SKM-1 (cell line): ENCODE measurements at regions not wholly inside any gene's neighbourhood (a gene's known extent, or its start where the extent isn't known, plus 50 kb on each side); places are given as distances from the start of the nearest gene placed in this dataset.
A peak's percentile ranks its signal among the peaks of the same experiment; 100 is the strongest.
"Not testable (repeated sequence)": the region's sequence is repeated elsewhere in the genome, so short reads cannot be mapped to it uniquely, and the experiment has no call there.

ENCODE experiments used
- DNase-seq: peaks from one replicate; lab custom pipeline; 2025; ENCODE audit not compliant: unreplicated experiment; lab: John Stamatoyannopoulos, UW

- DNase-seq: no peak
Measured at GRCh38 chr11:57047610-57048009, 58.9 kb downstream of the OR5AK2 start.

GRCh38 chr11:57049749-57050148 lies 61.0 kb downstream of the OR5AK2 start:
- no peak for DNase-seq

GRCh38 chr11:57054817-57055216 lies 66.1 kb downstream of the OR5AK2 start:
- DNase-seq: no peak

DNA sequence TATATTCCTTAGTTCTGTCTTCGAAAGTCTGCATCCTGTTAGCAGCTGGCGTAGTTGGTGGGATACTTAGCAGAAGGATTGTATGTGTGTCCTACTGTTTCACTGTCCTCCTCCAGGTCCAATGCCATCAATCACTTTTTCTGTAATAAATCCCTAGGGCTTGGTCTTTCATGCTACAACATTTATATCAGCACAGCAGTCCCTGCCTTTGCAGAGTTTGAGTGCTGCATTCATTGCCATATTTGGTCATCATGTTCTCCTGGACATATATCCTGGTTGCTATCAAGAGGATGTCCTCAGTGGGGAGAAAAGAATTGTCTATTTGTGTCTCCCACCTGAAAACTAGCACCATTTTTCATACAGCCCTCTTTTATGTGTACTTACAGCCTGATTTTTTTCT lies 67.0 kb downstream of the OR5AK2 start:
- DNase-seq: no peak

DNA sequence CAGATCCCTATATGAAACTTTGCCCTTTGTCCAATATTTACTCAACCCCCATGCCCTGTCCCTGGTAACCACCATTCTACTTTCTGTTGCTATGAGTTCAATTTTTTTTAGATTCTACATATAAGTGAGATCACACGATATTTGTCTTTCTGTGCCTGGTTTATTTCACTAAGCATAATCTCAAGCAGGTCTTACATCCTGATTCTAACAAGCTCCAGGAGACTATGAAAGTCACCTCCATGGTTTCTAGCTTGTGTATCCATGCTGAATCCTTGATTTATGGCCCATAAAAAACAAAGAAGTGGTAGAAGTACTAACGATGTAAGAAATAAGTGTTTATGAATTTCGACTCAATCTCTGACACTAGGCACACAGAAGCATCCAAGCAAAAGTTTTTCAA lies 68.0 kb downstream of the OR5AK2 start:
- DNase-seq: no peak

GRCh38 chr11:57057561-57057960 lies 68.8 kb downstream of the OR5AK2 start:
- DNase-seq: no peak

GRCh38 chr11:57062957-57063356 lies 74.2 kb downstream of the OR5AK2 start:
- DNase-seq: not testable (repeated sequence)

DNA sequence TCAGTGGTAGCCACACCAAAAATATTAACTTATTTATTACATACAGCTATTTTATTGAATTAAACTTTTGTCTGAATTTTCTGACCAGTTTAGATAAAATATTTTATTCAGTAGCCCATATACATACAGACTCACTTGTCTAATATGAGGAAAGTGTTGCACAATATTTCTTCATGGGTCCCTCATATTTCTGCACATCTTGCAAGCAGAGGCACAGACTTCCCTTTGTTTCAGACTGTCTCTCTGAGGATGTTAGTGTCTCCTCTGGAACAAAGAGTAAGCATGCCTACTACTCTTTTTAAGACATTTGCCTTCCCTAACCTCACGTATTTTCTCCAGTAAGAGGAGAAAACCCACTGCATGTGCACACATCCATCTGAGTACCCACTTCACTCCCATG lies 81.2 kb downstream of the OR5AK2 start:
- DNase-seq: no peak

DNA sequence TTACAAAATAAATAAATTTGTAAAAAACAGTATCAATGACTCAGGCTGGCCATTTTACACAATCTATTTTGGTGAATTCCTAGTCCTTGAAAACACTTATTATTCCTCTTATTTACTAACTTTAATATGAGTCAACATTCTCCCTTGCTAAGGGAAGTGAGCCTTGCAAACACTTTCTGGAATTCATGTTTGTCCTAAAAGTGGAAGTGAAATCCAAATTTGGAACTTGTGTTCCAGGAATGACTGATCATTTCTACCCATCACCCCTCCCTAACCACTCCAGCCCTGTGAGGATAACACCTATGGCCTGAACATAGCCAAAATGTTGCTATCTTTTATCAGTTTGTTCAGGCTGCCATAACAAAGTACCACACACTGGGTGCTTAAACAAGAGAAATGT lies 83.1 kb downstream of the OR5AK2 start:
- no peak for DNase-seq

GRCh38 chr11:57072640-57073039 lies 83.9 kb downstream of the OR5AK2 start:
- DNase-seq: no peak

GRCh38 chr11:57073128-57073527 lies 84.4 kb downstream of the OR5AK2 start:
- DNase-seq: no peak

- DNase-seq: no peak
Measured at GRCh38 chr11:57081356-57081755, 92.6 kb downstream of the OR5AK2 start.

GRCh38 chr11:57082125-57082524 lies 93.4 kb downstream of the OR5AK2 start:
- DNase-seq: no peak

DNA sequence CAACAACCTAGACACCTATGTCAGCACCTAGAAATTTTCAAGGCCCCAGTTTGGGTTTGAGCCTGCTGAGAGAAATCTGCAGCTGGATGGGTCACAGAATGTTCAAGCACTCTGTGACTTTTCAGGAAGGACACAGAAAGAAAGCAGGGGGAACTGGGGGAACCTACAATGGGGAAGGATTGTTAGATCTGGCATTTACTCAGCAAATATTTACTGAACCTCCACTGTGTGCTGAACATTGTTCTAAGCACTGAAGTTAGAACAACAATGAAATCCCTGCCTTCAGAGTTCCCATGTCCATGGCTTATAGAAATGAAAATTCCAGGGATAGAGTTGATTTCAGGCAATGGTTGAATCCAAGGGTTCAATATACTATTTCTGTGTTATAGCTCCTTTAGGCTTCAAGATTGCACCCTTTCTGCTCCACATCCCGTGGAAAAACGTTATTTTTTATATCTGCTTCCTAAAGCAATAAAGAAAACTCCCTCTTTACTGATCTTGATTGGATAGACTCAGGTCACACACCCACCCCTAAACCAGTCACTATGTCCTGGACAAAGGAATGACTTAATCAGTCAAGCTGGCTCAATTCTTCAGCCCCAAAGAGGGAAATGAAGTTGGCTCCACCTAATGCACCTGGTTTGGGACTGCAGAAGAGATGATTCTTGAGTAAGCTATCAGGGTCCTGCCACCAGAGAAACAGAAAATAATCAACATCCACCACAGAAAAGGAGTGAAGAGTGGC lies 95.1 kb downstream of the OR5AK2 start:
- DNase-seq: no peak

DNA sequence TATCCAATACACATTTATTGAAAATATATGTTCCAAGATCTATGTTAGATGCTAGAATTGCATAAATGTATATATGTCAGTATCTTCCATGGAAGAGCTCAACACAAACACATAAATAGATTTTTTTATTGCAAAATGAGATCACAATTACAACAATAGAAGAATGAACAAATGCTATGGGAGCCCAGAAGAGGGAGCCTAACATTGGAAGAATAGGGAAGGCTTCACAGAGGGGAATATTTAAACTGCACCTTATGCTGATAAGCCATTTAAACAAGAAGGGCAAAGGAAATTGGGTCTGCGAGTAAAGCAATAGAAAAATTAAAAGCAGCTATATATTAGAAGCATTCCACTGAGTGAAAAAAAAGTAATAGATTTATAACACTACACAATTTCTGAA lies 96.1 kb upstream of the LRRC55 start:
- no peak for DNase-seq

DNA sequence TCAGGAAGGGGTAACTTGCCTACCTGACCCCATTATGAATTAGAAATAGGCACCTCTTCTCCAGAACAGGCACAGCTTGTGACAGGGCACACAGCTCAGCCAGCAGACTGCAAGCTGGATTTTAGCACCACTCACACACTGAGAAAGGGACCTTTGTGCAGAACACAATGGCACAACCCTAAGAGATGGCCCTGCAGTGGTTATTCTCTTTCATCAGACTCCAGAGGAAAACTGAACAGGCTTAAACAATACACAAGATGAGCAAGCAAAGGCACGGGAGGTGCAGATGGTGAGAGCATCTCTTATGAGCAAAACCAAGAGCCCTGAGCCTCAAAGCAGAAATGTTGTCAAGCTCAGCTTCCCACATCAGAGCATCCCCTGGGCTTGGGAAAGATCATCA lies 93.8 kb upstream of the LRRC55 start:
- no peak for DNase-seq

GRCh38 chr11:57092028-57092698 lies 89.6 kb upstream of the LRRC55 start:
- DNase-seq: no peak

DNA sequence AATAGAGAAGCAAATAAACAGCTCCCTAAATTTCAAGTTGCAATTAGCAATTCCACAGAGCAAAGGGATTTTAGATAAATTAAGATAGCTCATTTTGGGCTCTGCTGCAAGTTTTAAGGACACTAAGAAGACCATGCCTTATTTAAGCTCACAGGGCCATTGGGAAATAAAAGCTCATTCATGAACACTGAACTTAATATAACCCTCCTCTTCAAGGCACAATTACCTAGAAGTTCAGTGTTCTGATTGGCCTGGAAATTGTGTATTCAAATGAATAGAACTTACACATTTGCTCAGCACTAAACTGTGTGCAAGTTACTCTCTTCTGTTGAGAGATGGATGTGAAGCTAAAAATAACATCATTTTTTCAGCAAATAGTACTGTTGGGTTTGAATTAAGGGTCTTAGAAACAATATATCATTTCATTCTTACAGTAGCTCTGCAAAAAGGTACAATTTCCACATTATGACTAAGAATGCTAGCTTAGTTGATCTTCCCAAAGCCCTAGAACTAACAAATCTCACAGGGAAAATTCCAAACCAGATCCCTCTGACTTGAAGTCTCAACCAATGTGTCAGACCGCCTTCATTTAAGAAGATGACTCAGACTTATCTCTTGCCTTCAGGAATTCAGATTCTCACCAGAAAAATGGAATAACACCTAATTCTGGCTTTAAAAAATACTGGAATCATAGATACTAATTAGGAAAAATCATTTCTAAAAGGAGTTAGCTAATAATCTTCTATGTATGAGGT lies 87.4 kb upstream of the LRRC55 start:
- no peak for DNase-seq

DNA sequence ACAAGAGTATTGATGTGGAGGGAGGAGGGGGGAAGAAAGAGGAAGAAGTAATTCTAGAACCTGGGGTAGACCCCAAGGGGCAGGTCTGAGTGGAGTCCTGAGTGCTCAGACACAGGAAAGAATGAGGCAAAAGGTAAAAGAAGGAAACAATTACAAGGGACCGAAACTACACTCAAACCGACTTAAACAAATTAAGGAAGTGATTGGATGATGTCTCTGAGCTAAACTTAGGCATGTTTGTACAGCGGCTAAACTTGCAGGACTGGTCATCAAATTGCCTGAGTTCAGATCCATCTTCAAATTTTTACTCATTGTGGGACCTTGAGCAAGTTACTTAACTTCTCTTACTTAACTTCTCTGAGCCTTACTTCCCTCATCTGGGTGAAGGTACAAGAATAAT lies 86.3 kb upstream of the LRRC55 start:
- DNase-seq: peak; percentile 70

DNA sequence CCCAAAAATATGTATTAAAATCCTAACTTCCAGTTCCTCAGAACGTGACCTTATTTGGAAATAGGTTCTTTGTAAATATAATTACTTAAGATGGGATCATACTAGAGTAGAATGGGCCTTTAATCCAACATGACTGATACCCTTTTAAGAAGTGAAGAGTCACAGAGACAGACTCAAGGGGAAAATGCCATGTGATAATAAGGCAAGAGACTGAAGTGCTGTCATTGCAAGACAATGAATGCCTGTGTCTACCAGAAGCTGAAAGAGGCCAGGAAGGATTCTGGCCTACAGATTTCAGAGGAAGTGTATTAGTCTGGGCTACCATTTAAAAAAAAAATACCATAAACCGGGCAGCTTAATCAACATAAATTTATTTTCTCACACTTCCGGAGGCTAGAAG lies 85.9 kb upstream of the LRRC55 start:
- no peak for DNase-seq

- no peak for DNase-seq
Measured at GRCh38 chr11:57097149-57097548, 84.6 kb upstream of the LRRC55 start.

GRCh38 chr11:57098191-57098590 lies 83.6 kb upstream of the LRRC55 start:
- no peak for DNase-seq
